OCI-LY1 (cell line): ENCODE measurements at regions not wholly inside any gene's neighbourhood (a gene's known extent, or its start where the extent isn't known, plus 50 kb on each side); places are given as distances from the start of the nearest gene placed in this dataset.

Source experiments
- H2AFZ ChIP-seq: fragments of 200-600 bp; sonication (generic), shearing (Covaris generic); 2 replicates; pipeline ENCODE4 v1.6.0; 2014; ENCODE audit warnings: antibody characterized with exemption, mild to moderate bottlenecking, low read length
- H3F3A ChIP-seq: fragments of 200-600 bp; sonication (generic), shearing (Covaris generic); 2 replicates; pipeline ENCODE4 v1.6.0; 2014; ENCODE audit warnings: mild to moderate bottlenecking, antibody characterized with exemption, low read length, moderate library complexity; ENCODE audit not compliant: insufficient read depth
- H3K27ac ChIP-seq: fragments of 200-600 bp; sonication (generic); 2 replicates; pipeline ENCODE4 v1.5.1; 2014; ENCODE audit warnings: low read length, mixed run types, mild to moderate bottlenecking, low read depth; ENCODE audit not compliant: poor library complexity, severe bottlenecking
- H3K27me3 ChIP-seq: fragments of 200-600 bp; sonication (generic); 2 replicates; pipeline ENCODE4 v1.6.0; 2014; ENCODE audit warnings: antibody characterized with exemption, mild to moderate bottlenecking, low read length, moderate library complexity; ENCODE audit not compliant: insufficient read depth
- H3K36me3 ChIP-seq: fragments of 200-600 bp; sonication (generic); 2 replicates; pipeline ENCODE4 v1.6.1; 2014; ENCODE audit warnings: mild to moderate bottlenecking, antibody characterized with exemption, low read length, moderate library complexity, mixed read lengths; ENCODE audit not compliant: insufficient read depth
- H3K4me1 ChIP-seq: fragments of 200-600 bp; sonication (generic); 2 replicates; pipeline ENCODE4 v1.5.1; 2014; ENCODE audit warnings: mild to moderate bottlenecking, low read length, moderate library complexity; ENCODE audit not compliant: insufficient read depth, severe bottlenecking
- H3K4me2 ChIP-seq: fragments of 200-600 bp; sonication (generic), shearing (Covaris generic); 2 replicates; pipeline ENCODE4 v1.6.1; 2014; ENCODE audit warnings: low read length
- H3K4me3 ChIP-seq: fragments of 200-600 bp; sonication (generic); 2 replicates; pipeline ENCODE4 v1.5.1; 2014; ENCODE audit warnings: low read length, low read depth, mild to moderate bottlenecking, mixed read lengths; ENCODE audit not compliant: poor library complexity, severe bottlenecking
- H3K79me2 ChIP-seq: fragments of 200-600 bp; shearing (Covaris generic); 2 replicates; pipeline ENCODE4 v1.6.1; 2016; ENCODE audit warnings: mixed run types, low read length, mixed read lengths; ENCODE audit not compliant: insufficient read depth
- H3K9ac ChIP-seq: fragments of 200-600 bp; sonication (generic), shearing (Covaris generic); 2 replicates; pipeline ENCODE4 v1.6.1; 2014; ENCODE audit warnings: mild to moderate bottlenecking, low read length, mixed read lengths
- H3K9me2 ChIP-seq: fragments of 200-600 bp; sonication (generic), shearing (Covaris generic); 2 replicates; pipeline ENCODE4 v1.6.1; 2014; ENCODE audit warnings: low read depth, mild to moderate bottlenecking, low read length, mixed read lengths
- H3K9me3 ChIP-seq: fragments of 200-600 bp; shearing (Covaris generic); 2 replicates; pipeline ENCODE4 v1.6.1; 2014; ENCODE audit warnings: low read length, mixed read lengths
- H4K20me1 ChIP-seq: fragments of 200-600 bp; sonication (generic), shearing (Covaris generic); 2 replicates; pipeline ENCODE4 v1.6.0; 2016; ENCODE audit warnings: mild to moderate bottlenecking, low read length; ENCODE audit not compliant: insufficient read depth
- CTCF ChIP-seq: fragments of 200-600 bp; sonication (generic), shearing (Covaris generic); IDR thresholded peaks from 2 replicates; pipeline ENCODE4 v1.5.1; 2017; ENCODE audit warnings: mild to moderate bottlenecking, antibody characterized with exemption, low read length, moderate library complexity, mixed read lengths
- EZH2 ChIP-seq: fragments of 200-600 bp; sonication (generic), shearing (Covaris generic); IDR thresholded peaks from 2 replicates; pipeline ENCODE4 v1.8.0; 2017; ENCODE audit warnings: borderline replicate concordance, mixed run types, mild to moderate bottlenecking, antibody characterized with exemption, low read length, moderate library complexity, mixed read lengths

- Histone ChIP-seq H3K36me3 (no peaks in the 10 kb centered on the region), H3K9me2 (no peaks in the 10 kb centered on the region), H3K9me3 (no peaks in the 10 kb centered on the region), H2AFZ (no peak overlapping the region), H3K79me2 (no peaks in the 10 kb centered on the region), H3K27me3 (no peaks in the 10 kb centered on the region), H3K4me3 (no peak overlapping the region), H3K4me2 (no peak overlapping the region), H4K20me1 (no peaks in the 10 kb centered on the region), H3K9ac (no peak overlapping the region), H3K27ac (no peak overlapping the region), H3F3A (no peaks in the 10 kb centered on the region), H3K4me1 (no peaks in the 10 kb centered on the region)
- TF ChIP-seq EZH2 (no peak), CTCF (no peak)
Measured at GRCh38 chr2:195388028-195388427, 269.0 kb upstream of the SLC39A10 start.

GRCh38 chr2:195382186-195382585 is 274.8 kb upstream of the SLC39A10 start:
- Histone ChIP-seq H3K9me2 (no peaks in the 10 kb centered on the region), H2AFZ (no peak overlapping the region), H3K9me3 (no peaks in the 10 kb centered on the region), H3K27ac (no peak overlapping the region), H3F3A (no peaks in the 10 kb centered on the region), H3K27me3 (no peaks in the 10 kb centered on the region), H3K4me2 (no peak overlapping the region), H3K79me2 (no peaks in the 10 kb centered on the region), H3K4me1 (no peaks in the 10 kb centered on the region), H3K4me3 (no peak overlapping the region), H3K9ac (no peak overlapping the region), H3K36me3 (no peaks in the 10 kb centered on the region), H4K20me1 (no peaks in the 10 kb centered on the region)
- TF ChIP-seq CTCF, result no peak
- no peak for TF ChIP-seq EZH2

GRCh38 chr2:195370167-195370943 is 286.7 kb upstream of the SLC39A10 start:
- H3K9me3 ChIP-seq, result no peaks in the 10 kb centered on the region
- no peaks in the 10 kb centered on the region for H3K36me3 ChIP-seq
- no peak overlapping the region for H3K4me2 ChIP-seq

More at GRCh38 chr2:195370167-195370943, 286.7 kb upstream of the SLC39A10 start:
- Histone ChIP-seq H4K20me1 (no peaks in the 10 kb centered on the region), H3K27ac (no peak overlapping the region), H3K27me3 (no peaks in the 10 kb centered on the region), H3K4me3 (no peak overlapping the region), H3K4me1 (no peaks in the 10 kb centered on the region), H3K9me2 (no peaks in the 10 kb centered on the region), H3K79me2 (no peaks in the 10 kb centered on the region), H2AFZ (no peak overlapping the region), H3K9ac (no peak overlapping the region), H3F3A (no peaks in the 10 kb centered on the region)
- TF ChIP-seq CTCF, result no peak
- TF ChIP-seq EZH2, result no peak
